HepG2 (cell line): ENCODE measurements at regions not wholly inside any gene's neighbourhood (a gene's known extent, or its start where the extent isn't known, plus 50 kb on each side); places are given as distances from the start of the nearest gene placed in this dataset.

Experiments used
- ATAC-seq: fragments of 200-7000 bp; cut with Tn5 transposase; 3 replicates; pipeline ENCODE4 v1.9.1; 2020; ENCODE audit warnings: mild to moderate bottlenecking, moderate library complexity
- BruUV-seq: library from RNA; stranded (reverse); fragments of 400-500 nt; replicated peaks from 2 replicates; lab custom pipeline; 2021; lab: Mats Ljungman, UMichigan
- CTCF ChIA-PET: fragments of 300-600 bp; formaldehyde crosslinking; extraction: SDS; loops from one replicate; lab custom pipeline; 2021; ENCODE audit warnings: low total read pairs, inconsistent platforms, low intra/inter-chr PET ratio; lab: Yijun Ruan, JAX
- POLR2A ChIA-PET: fragments of 350-600 bp; sonication (Branson Sonifier 250); formaldehyde crosslinking; loops from one replicate; lab custom pipeline; 2020; ENCODE audit warnings: antibody characterized with exemption, inconsistent platforms; lab: Yijun Ruan, JAX
- DNase-seq: peaks from one replicate; pipeline ENCODE4 v3.0.0-alpha.2; 2015; ENCODE audit warnings: low spot score
- FAIRE-seq: peaks from 3 replicates; lab custom pipeline; 2011; peaks lifted over from hg19 to GRCh38; lab: Jason Lieb, UNC
- H2AFZ ChIP-seq: one replicate; pipeline ENCODE4 v1.6.1; 2011; ENCODE audit warnings: low read length, inconsistent platforms
- H3K27ac ChIP-seq: fragments of 300-600 bp; 3 replicates; pipeline ENCODE4 v1.8.0; 2011; ENCODE audit warnings: mixed run types, mild to moderate bottlenecking, mixed read lengths, low read length, inconsistent platforms; ENCODE audit not compliant: insufficient read depth; ENCODE audit errors: extremely low read length
- H3K27me3 ChIP-seq, 2 experiments: fragments of 200-600 bp in 1 of 2; 2 replicates in 1 of 2; 3 replicates in 1 of 2; pipeline versions ENCODE4 v1.6.0 to v1.8.0; 2011; ENCODE audit warnings: low read length in 2 of 2, mild to moderate bottlenecking in 2 of 2, moderate library complexity in 2 of 2, inconsistent platforms in 1 of 2; ENCODE audit not compliant: insufficient read depth in 2 of 2, control insufficient read depth in 1 of 2
- H3K36me3 ChIP-seq, 2 experiments: fragments of 200-600 bp in 1 of 2; replicated peaks in 1 of 2; 2 replicates in 1 of 2; 3 replicates in 1 of 2; pipeline versions ENCODE4 v1.5.1 to v1.8.0; 2011; ENCODE audit warnings: low read length in 2 of 2, inconsistent platforms in 1 of 2; ENCODE audit not compliant: insufficient read depth in 2 of 2, control insufficient read depth in 1 of 2
- H3K4me1 ChIP-seq: 2 replicates; pipeline ENCODE4 v1.5.1; 2012; ENCODE audit warnings: low read length, inconsistent platforms; ENCODE audit not compliant: insufficient read depth
- H3K4me2 ChIP-seq: 2 replicates; pipeline ENCODE4 v1.6.0; 2011; ENCODE audit warnings: low read depth, low read length, inconsistent platforms
- H3K4me3 ChIP-seq, 3 experiments: fragments of 200-600 bp in 1 of 3; sonication (generic), shearing (Covaris generic) in 1 of 3; replicated peaks in 1 of 3; 2 replicates each; pipeline ENCODE4 v1.5.1; 2011 to 2016; ENCODE audit warnings: low read length in 3 of 3, inconsistent platforms in 2 of 3, low read depth in 2 of 3, mild to moderate bottlenecking in 2 of 3, control low read depth in 1 of 3, mixed read lengths in 1 of 3; ENCODE audit not compliant: insufficient read depth in 1 of 3
- H3K79me2 ChIP-seq: one replicate; pipeline ENCODE4 v1.6.1; 2011; ENCODE audit warnings: low read length, inconsistent platforms; ENCODE audit not compliant: insufficient read depth
- H3K9ac ChIP-seq: 2 replicates; pipeline ENCODE4 v1.6.0; 2011; ENCODE audit warnings: mild to moderate bottlenecking, low read depth, low read length, inconsistent platforms; ENCODE audit not compliant: insufficient read depth
- H3K9me3 ChIP-seq: 2 replicates; pipeline ENCODE4 v1.5.1; 2012; ENCODE audit warnings: mild to moderate bottlenecking, low read length
- H4K20me1 ChIP-seq: 2 replicates; pipeline ENCODE4 v1.6.0; 2011; ENCODE audit warnings: inconsistent platforms, mild to moderate bottlenecking, low read length, moderate library complexity; ENCODE audit not compliant: insufficient read depth
- DPF2 ChIP-seq: sonication (generic); formaldehyde crosslinking; IDR thresholded peaks from 2 replicates; pipeline ENCODE4 v1.4.0; 2020; ENCODE audit warnings: mild to moderate bottlenecking, low read depth, missing genetic modification reagents, borderline replicate concordance
- HOXA7 ChIP-seq: sonication (generic); formaldehyde crosslinking; IDR thresholded peaks from 2 replicates; pipeline ENCODE4 v1.8.1; 2022; ENCODE audit warnings: mild to moderate bottlenecking, missing genetic modification reagents, moderate library complexity
- MAZ ChIP-seq, 2 experiments: sonication (generic) in 1 of 2; formaldehyde crosslinking in 1 of 2; IDR thresholded peaks; 2 replicates each; pipeline versions ENCODE4 v1.5.0 to v1.6.1; 2012 to 2020; ENCODE audit warnings: low read depth in 2 of 2, mild to moderate bottlenecking in 2 of 2, borderline replicate concordance in 1 of 2, improper control_type of control experiment in 1 of 2, low read length in 1 of 2, missing genetic modification reagents in 1 of 2, moderate library complexity in 1 of 2
- MIER2 ChIP-seq: IDR thresholded peaks from 2 replicates; pipeline ENCODE4 v1.6.1; 2016; ENCODE audit warnings: missing biosample characterization, missing genetic modification reagents
- NFRKB ChIP-seq: fragments of 450-650 bp; IDR thresholded peaks from 2 replicates; pipeline ENCODE4 v1.6.1; 2017
- NR2C2 ChIP-seq: sonication (generic); formaldehyde crosslinking; IDR thresholded peaks from 2 replicates; pipeline ENCODE4 v1.4.0; 2020; ENCODE audit warnings: missing genetic modification reagents, mild to moderate bottlenecking, moderate library complexity, borderline replicate concordance
- NR2F6 ChIP-seq, 2 experiments: IDR thresholded peaks; 2 replicates each; pipeline ENCODE4 v1.6.1; 2016; ENCODE audit warnings: antibody characterized with exemption in 1 of 2, mild to moderate bottlenecking in 1 of 2
- PAF1 ChIP-seq: IDR thresholded peaks from 2 replicates; pipeline ENCODE4 v1.6.1; 2016; ENCODE audit warnings: missing genetic modification reagents, missing compliant biosample characterization
- SAFB2 ChIP-seq: sonication (generic); formaldehyde crosslinking; IDR thresholded peaks from 2 replicates; pipeline ENCODE4 v1.5.1; 2020; ENCODE audit warnings: missing genetic modification reagents, low read depth, mild to moderate bottlenecking, borderline replicate concordance
- TBX3 ChIP-seq: fragments of 450-650 bp; IDR thresholded peaks from 2 replicates; pipeline ENCODE4 v1.6.1; 2017; ENCODE audit warnings: antibody characterized with exemption, mild to moderate bottlenecking, inconsistent platforms, borderline replicate concordance
- TERF1 ChIP-seq: sonication (generic); formaldehyde crosslinking; IDR thresholded peaks from 2 replicates; pipeline ENCODE4 v1.8.0; 2022; ENCODE audit warnings: mild to moderate bottlenecking, missing genetic modification reagents, moderate library complexity
- TFDP2 ChIP-seq: sonication (generic); formaldehyde crosslinking; IDR thresholded peaks from 2 replicates; pipeline ENCODE4 v1.4.0; 2020; ENCODE audit warnings: missing genetic modification reagents
- ZFP36L1 ChIP-seq: sonication (generic); formaldehyde crosslinking; IDR thresholded peaks from 2 replicates; pipeline ENCODE4 v1.8.0; 2022; ENCODE audit warnings: mild to moderate bottlenecking, missing genetic modification reagents, moderate library complexity
- ZNF333 ChIP-seq: sonication (generic); formaldehyde crosslinking; IDR thresholded peaks from 2 replicates; pipeline ENCODE4 v1.4.0; 2020; ENCODE audit warnings: mild to moderate bottlenecking, missing genetic modification reagents, borderline replicate concordance
- ZNF558 ChIP-seq: sonication (generic); formaldehyde crosslinking; IDR thresholded peaks from 2 replicates; pipeline ENCODE4 v1.9.0; 2022; ENCODE audit warnings: mild to moderate bottlenecking, missing genetic modification reagents, borderline replicate concordance
- ZSCAN21 ChIP-seq: sonication (generic); formaldehyde crosslinking; IDR thresholded peaks from 2 replicates; pipeline ENCODE4 v1.8.0; 2022; ENCODE audit warnings: mild to moderate bottlenecking, missing genetic modification reagents, moderate library complexity, borderline replicate concordance
- WGBS: methylation state at CpG from one replicate; pipeline ENCODE4 v1.1.6; 2017; ENCODE audit warnings: low lambda C conversion rate; 5-methylcytosine and 5-hydroxymethylcytosine counted together
- in situ Hi-C: cut with HindIII; loops from 2 replicates; pipeline ENCODE4 v1.10.0; 2017; ENCODE audit warnings: low pct_unique_long_range_greater_than_20kb; ENCODE audit not compliant: extremely low pct_ligation_motif_present
- intact Hi-C: fragments of 100-400 bp; cut with micrococcal nuclease; formaldehyde crosslinking; loops from one replicate; pipeline ENCODE4 v1.10.0; 2022; ENCODE audit not compliant: unreplicated experiment

GRCh38 chr10:8216893-8217292 is 162.4 kb downstream of the GATA3 start:
- intact Hi-C loops: no loop called here
- H3K27ac ChIP-seq: no peak overlapping the region
- FAIRE-seq: no peak
- in situ Hi-C loops: no loop called here
- TF ChIP-seq DPF2 (CRISPR knock-in tag) (no peak), PAF1 (no peak), ZNF558 (no peak)
- no peak overlapping the region for H3K4me3 ChIP-seq
- ChIA-PET POLR2A (no interaction called here), CTCF (no interaction called here)
- no peaks in the 10 kb centered on the region for H3K79me2 ChIP-seq
- no peaks in the 10 kb centered on the region for H3K27me3 ChIP-seq
- H4K20me1 ChIP-seq: no peaks in the 10 kb centered on the region
- no peak for ATAC-seq
- H3K36me3 ChIP-seq: no peaks in the 10 kb centered on the region
- no peak overlapping the region for H3K4me2 ChIP-seq
- H2AFZ ChIP-seq: no peak overlapping the region
- no TSS peak for BruUV-seq
- no peak for DNase-seq
- H3K9ac ChIP-seq: no peak overlapping the region
- H3K4me1 ChIP-seq: peaks cover 5% of the 10 kb centered on the region; the same call in 1 of the 2 replicates
- H3K9me3 ChIP-seq: no peaks in the 10 kb centered on the region

- FAIRE-seq: no peak
- Histone ChIP-seq H4K20me1 (no peaks in the 10 kb centered on the region), H3K27ac (no peak overlapping the region), H3K4me3 (no peak overlapping the region), H3K4me1 (peaks cover 5% of the 10 kb centered on the region; the same call in 1 of the 2 replicates), H3K9ac (no peak overlapping the region), H3K27me3 (no peaks in the 10 kb centered on the region), H3K9me3 (no peaks in the 10 kb centered on the region), H3K79me2 (no peaks in the 10 kb centered on the region), H3K4me2 (0 out of 2 replicates have a peak overlapping the region, but pooled peaks have one; percentile 4), H2AFZ (no peak overlapping the region), H3K36me3 (no peaks in the 10 kb centered on the region)
- WGBS: 11% methylated on average over 6 of the region's 6 CpGs
- peak; percentile 41; the same call in 1 of the 3 replicates for ATAC-seq
- no TSS peak for BruUV-seq
- POLR2A ChIA-PET: no interaction called here
- in situ Hi-C loops: no loop called here
- intact Hi-C loops: no loop called here
- CTCF ChIA-PET: no interaction called here
- DNase-seq: no peak
- TF ChIP-seq TFDP2 (CRISPR knock-in tag) (no peak), ZFP36L1 (CRISPR knock-in tag) (no peak), NR2C2 (no peak), TERF1 (no peak), SAFB2 (CRISPR knock-in tag) (no peak), ZNF333 (no peak), TBX3 (no peak), ZSCAN21 (CRISPR knock-in tag) (no peak), NFRKB (no peak), MAZ (IDR thresholded peaks at IDR 0.05; ENCODE audit: borderline replicate concordance, low read depth, low read length) (no peak), MAZ (CRISPR knock-in tag; IDR thresholded peaks at IDR 0.05; ENCODE audit: low read depth) (no peak), HOXA7 (CRISPR knock-in tag) (no peak), NR2F6 (IDR thresholded peaks at IDR 0.05) (no peak), NR2F6 (CRISPR knock-in tag; IDR thresholded peaks at IDR 0.05) (no peak), MIER2 (CRISPR knock-in tag) (no peak)
Measured at GRCh38 chr10:8221451-8221850, 167.0 kb downstream of the GATA3 start.
